GM12891 (cell line): ENCODE measurements at regions not wholly inside any gene's neighbourhood (a gene's known extent, or its start where the extent isn't known, plus 50 kb on each side); places are given as distances from the start of the nearest gene placed in this dataset.
"Not testable (repeated sequence)": the region's sequence is repeated elsewhere in the genome, so short reads cannot be mapped to it uniquely, and the experiment has no call there.

Source experiments
- POLR2A ChIP-seq: IDR thresholded peaks from 2 replicates; pipeline ENCODE4 v1.6.1; 2011; ENCODE audit warnings: low read depth, low read length, control low read depth
- POLR2AphosphoS5 ChIP-seq: IDR thresholded peaks from 2 replicates; pipeline ENCODE4 v1.6.1; 2011; ENCODE audit warnings: low read depth, low read length, control low read depth
- SPI1 ChIP-seq: IDR thresholded peaks from 2 replicates; pipeline ENCODE4 v1.6.1; 2011; ENCODE audit warnings: low read depth, low read length, control low read depth
- TAF1 ChIP-seq: IDR thresholded peaks from 2 replicates; pipeline ENCODE4 v1.6.1; 2011; ENCODE audit warnings: low read depth, low read length, control low read depth

DNA sequence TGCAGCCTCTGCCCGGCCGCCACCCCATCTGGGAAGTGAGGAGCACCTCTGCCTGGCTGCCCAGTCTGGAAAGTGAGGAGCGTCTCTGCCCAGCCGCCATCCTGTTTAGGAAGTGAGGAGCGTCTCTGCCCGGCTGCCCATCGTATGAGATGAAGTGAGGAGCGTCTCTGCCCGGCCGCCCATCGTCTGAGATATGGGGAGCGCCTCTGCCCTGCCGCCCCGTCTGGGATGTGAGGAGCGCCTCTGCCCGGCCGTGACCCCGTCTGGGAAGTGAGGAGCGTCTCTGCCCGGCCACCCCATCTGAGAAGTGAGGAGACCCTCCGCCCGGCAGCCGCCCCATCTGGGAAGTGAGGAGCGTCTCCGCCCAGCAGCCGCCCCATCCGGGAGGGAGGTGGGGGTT is 1069.5 kb upstream of the EPHA6 start:
- not testable (repeated sequence) for TF ChIP-seq TAF1, POLR2A, SPI1, POLR2AphosphoS5
